ENCODE measurements at regions not wholly inside any gene's neighbourhood (a gene's known extent, or its start where the extent isn't known, plus 50 kb on each side); places are given as distances from the start of the nearest gene placed in this dataset.

DNA sequence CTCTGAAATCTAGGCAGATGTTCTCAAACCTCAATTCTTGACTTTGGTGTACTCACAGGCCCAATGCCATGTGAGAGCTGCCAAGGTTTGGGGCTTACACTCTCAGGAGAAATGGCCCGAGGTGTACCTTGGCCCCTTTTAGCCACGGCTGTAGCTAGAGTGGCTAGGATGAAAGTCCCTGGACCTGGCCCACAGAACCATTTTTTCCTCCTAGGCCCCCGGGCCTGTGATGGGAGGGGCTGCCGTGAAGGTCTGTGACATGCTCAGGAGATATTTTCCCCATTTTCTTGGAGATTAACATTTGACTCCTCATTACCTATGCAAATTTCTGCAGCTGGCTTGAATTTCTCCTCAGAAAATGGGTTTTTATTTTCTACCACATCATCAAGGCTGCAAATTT is 1296.5 kb downstream of the MAT2B start:
- no peak for DNase-seq (ENCODE audit: low read depth, low spot score)
- no peak overlapping the region for H3K27ac ChIP-seq

GRCh38 chr5:164809821-164810220 is 1304.4 kb downstream of the MAT2B start:
- DNase-seq (ENCODE audit: low read depth, low spot score): no peak
- H3K27ac ChIP-seq: no peak overlapping the region

GRCh38 chr5:164818445-164818844 is 1313.0 kb downstream of the MAT2B start:
- H3K27ac ChIP-seq: no peak overlapping the region
- DNase-seq (ENCODE audit: low read depth, low spot score): no peak

DNA sequence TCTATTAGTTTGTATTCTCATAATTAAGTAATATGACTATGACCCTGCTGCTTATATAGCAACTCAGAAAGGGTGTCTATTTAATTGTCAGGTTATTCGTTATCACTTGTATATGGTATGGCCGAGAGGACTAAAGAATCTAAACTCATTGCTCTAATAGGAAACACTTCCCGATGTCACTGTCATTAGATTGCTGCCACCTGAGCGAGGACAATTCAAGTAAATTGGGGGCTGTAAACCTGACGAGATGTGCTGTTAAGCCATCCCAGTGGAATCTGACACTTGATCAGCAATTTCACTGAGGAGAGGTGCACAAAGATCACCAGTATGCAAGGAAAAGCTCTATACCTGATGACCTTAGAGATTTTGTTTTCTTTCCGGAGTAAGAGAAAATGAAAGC is 1319.3 kb downstream of the MAT2B start:
- H3K27ac ChIP-seq: no peak overlapping the region
- DNase-seq (ENCODE audit: low read depth, low spot score): no peak

- DNase-seq (ENCODE audit: low read depth, low spot score): no peak
- H3K27ac ChIP-seq: no peak overlapping the region
Observed at GRCh38 chr5:164832516-164832915, 1327.1 kb downstream of the MAT2B start.

DNA sequence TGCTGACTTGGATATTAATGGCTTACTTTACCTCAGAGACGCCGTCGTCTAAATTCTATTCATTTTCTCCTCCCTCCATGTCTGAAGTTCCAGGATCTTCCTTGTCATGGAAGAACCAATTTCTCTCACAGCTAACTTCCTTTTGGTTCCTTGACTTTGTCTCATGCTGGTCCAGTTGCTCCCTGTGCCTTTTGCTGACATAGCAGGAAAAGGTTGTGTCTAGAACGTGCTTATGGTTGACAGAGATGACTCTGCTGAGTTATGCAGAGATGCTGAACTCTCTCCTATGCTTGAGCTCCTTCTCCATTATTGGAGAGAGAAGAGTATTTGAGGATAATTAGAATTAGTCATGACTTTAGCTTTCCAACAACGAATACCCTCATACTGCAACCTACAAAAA is 1338.9 kb downstream of the MAT2B start:
- no peak for DNase-seq (ENCODE audit: low read depth, low spot score)
- H3K27ac ChIP-seq: no peak overlapping the region

DNA sequence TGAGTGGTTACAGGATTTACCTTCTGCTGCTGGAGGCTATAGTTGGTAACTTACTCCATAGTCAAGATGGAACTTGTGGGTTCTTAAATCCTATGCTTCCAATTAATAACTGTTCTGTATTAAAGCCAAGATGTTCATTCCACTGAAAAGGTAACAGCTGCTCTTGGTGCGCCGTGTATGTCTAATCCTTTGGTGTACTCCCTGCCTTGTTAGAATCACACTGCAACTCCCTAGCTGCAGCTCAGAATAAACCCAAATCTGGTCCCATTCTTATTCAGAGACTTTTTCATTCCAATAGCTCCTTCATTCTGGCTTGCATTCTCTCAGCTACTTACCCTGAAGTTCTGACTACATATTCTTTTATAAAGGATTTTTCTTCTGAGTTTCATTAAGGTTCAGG is 1355.5 kb downstream of the MAT2B start:
- DNase-seq (ENCODE audit: low read depth, low spot score): no peak
- H3K27ac ChIP-seq: no peak overlapping the region

DNA sequence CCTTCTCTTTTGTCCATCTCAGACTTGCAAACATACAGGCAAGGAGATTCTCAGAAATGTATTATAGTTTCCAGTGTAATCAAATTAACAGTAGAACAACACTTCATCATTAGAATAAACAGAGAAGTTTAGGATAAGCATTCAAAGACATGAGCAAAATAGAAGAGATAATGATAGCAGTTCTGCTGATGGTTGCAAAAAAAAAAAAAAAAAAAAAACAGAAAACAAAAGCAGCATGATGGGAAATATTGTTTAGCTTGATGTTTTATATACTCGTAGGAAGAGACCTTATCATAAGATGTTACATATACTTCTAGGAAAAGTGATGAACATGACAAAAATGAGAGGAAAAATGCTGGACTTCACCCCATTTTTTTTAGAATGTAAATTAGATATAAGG is 1356.2 kb downstream of the MAT2B start:
- no peak for DNase-seq (ENCODE audit: low read depth, low spot score)
- no peak overlapping the region for H3K27ac ChIP-seq

DNA sequence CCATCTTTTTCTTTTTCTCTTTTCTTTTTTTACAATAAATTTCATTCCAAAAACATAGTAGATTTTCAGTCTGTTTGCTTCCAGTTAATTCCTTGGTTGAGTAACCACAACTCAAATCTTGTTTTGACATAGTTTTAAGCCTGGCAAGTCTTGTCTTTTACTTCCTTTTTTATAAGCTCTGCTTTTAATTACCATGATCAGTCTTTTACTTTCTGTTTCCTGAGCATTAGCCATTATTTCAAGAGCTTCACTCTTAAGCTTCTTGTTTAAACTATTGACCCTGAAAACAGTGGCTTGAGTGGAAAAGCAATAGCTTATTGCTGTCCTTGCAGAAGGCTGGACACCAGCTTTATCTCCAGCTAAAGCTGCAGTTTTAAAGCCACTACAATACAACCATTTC is 1363.3 kb downstream of the MAT2B start:
- DNase-seq (ENCODE audit: low read depth, low spot score): no peak
- H3K27ac ChIP-seq: no peak overlapping the region

DNA sequence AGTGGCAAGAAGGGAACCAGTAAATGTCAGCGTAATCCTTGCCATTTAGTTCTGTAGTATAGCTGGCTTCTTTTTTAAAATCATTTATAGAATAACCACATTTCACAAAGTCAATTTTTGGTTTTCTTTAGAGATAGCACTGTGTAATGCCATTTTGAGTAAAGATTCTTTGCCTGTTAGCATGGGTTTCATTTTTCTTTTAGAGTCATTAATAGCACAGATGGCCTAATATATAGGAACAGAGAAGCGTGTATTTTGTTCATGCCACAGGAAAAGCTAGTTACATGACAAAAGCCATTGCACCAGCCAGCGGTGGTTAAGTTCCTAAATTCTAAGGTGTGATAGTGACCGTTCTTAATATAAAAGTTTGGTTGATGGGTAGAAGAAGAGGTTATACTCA is 1363.9 kb downstream of the MAT2B start:
- DNase-seq (ENCODE audit: low read depth, low spot score): no peak
- no peak overlapping the region for H3K27ac ChIP-seq

DNA sequence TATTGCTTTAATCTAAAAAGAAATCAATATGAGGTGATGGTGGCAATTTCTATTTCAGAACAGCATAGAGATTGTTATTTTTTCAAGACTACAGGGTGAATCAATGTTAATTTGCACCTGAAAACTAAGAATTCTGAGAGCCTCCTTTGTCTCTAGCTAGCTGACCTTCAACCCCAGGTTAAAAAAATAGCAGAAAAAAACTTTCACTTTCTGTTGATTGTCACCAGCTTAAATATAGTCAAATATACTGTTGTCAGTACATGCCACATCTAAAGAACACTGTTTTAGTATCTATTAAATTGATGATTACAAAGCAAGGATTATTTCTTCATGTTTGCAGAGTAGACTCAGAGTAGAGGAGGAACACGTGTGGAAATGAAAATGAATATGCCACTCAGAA is 1371.4 kb downstream of the MAT2B start:
- DNase-seq (ENCODE audit: low read depth, low spot score): no peak
- no peak overlapping the region for H3K27ac ChIP-seq

DNA sequence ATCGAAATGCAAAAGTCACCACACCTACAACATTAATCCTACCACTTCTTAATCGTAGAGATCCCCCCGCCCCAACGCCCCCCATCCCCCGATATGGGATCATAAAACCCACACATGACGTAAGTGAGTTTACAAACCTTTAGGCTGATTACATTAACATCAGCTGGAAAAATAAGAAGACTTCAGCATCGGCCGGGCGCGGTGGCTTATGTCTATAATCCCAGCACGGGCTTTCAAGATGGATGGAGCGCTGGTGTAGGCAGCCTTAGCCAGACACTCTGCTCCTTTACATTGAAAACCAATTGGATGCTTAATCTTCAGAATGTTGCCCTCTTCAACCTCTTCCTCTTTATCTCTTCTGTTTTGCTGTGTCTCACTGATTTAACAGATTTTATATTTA is 1376.0 kb downstream of the MAT2B start:
- DNase-seq (ENCODE audit: low read depth, low spot score): no peak
- no peak overlapping the region for H3K27ac ChIP-seq

- DNase-seq (ENCODE audit: low read depth, low spot score): no peak
- H3K27ac ChIP-seq: no peak overlapping the region
Observed at GRCh38 chr5:164885179-164885578, 1379.8 kb downstream of the MAT2B start.

DNA sequence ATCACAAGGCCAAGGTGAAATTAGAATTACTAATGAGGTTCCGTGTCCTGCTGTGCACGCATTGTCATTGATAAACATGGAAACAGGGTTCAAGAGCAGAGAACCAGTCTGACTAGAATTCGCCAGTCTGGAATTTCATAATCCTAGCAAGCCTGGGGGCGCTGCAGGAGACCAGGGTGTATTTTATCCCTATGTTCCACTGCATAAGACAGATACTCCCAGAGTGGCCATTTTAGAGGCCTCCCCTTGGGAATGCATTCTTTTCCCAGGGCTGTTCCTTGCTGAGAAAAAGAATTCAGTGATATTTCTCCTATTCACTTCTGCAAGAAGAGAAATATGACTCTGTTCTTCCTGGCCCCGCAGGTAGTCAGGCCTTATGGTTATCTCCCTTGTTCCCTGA is 1387.7 kb downstream of the MAT2B start:
- no peak overlapping the region for H3K27ac ChIP-seq
- DNase-seq (ENCODE audit: low read depth, low spot score): no peak

- DNase-seq (ENCODE audit: low read depth, low spot score): no peak
- no peak overlapping the region for H3K27ac ChIP-seq
Observed at GRCh38 chr5:164898705-164899104, 1393.3 kb downstream of the MAT2B start.

- DNase-seq (ENCODE audit: low read depth, low spot score): no peak
Observed at GRCh38 chr5:164909673-164910072, 1404.3 kb downstream of the MAT2B start.

DNA sequence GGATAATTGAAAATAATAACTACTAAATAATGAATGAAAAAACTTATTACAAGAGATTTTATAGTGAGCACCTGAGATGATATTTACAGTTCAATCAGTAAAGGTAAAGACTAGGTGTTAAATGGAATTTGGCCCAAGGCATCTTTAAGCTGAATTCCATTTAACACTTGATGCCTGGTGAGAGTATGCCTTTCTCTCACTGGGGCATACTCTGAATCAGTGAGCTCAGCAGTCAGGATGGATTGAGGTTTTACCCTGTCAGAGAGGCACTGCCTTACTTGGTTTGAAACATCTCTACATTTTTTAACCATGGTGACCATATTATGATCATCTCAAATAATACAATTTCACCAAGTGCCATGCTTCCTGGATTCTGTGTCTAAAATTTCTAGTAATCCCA is 1416.3 kb downstream of the MAT2B start:
- H3K27ac ChIP-seq: no peak overlapping the region
- DNase-seq (ENCODE audit: low read depth, low spot score): no peak

More at GRCh38 chr5:164909673-164910072, 1404.3 kb downstream of the MAT2B start:
- H3K27ac ChIP-seq: no peak overlapping the region

DNA sequence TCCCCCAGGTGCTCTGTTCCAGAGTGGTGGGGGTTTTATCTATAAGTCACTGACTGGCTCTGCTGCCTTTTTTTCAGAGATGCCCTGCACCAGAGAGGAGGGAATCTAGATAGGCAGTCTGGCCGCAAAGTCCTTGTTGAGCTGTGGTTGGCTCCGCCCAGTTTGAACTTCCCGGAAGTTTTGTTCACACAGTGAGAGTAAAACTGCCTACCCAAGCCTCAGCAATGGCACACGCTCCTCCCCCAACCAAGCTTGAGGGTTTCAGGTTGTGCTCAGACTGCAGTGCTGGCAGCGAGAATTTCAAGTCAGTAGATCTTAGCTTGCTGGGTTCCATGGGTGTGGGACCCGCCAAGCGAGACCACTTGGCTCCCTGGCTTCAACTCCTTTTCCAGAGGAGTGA is 1428.6 kb downstream of the MAT2B start:
- DNase-seq (ENCODE audit: low read depth, low spot score): no peak
- no peak overlapping the region for H3K27ac ChIP-seq

DNA sequence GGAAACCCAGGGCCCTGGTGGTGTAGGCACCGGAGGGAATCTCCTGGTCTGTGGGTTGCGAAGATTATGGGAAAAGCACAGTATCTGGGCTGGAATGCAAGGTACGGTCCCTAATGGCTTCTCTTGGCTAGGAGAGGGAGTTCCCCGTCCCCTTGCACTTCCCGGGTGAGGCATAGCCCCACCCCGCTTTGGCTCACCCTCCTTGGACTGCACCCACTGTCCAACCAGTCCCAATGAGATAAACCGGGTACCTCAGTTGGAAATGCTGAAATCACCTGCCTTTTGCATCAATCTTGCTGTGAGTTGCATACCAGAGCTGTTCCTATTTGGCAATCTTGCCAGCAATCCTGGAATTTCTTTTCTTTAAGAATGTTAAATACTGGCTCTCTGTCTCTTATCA is 1429.1 kb downstream of the MAT2B start:
- H3K27ac ChIP-seq: no peak overlapping the region

GRCh38 chr5:164941132-164941531 is 1435.7 kb downstream of the MAT2B start:
- H3K27ac ChIP-seq: no peak overlapping the region
- DNase-seq (ENCODE audit: low read depth, low spot score): no peak

More for the DNA sequence above, 1429.1 kb downstream of the MAT2B start:
- DNase-seq (ENCODE audit: low read depth, low spot score): no peak

- no peak for DNase-seq (ENCODE audit: low read depth, low spot score)
- H3K27ac ChIP-seq: no peak overlapping the region
Observed at GRCh38 chr5:164950927-164951326, 1445.5 kb downstream of the MAT2B start.

DNA sequence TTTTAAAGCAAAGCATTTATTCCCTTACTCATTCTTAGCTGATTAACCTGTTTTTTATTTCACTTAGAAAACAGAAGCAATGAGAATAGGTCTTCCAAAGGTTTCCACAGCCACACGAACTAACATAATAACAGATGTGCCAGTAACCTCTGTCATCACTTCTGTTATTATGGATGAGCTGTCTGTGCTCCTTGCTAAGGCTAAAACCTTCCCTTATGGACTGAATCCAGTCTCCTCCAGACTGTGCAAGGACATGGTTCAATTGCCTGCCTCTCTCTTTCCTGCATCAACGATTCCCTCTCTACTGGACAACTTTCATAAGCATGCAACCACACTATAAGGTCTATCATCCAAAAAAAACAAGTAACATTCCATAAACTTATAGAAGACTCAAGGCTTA is 1446.2 kb downstream of the MAT2B start:
- DNase-seq (ENCODE audit: low read depth, low spot score): no peak
- no peak overlapping the region for H3K27ac ChIP-seq

DNA sequence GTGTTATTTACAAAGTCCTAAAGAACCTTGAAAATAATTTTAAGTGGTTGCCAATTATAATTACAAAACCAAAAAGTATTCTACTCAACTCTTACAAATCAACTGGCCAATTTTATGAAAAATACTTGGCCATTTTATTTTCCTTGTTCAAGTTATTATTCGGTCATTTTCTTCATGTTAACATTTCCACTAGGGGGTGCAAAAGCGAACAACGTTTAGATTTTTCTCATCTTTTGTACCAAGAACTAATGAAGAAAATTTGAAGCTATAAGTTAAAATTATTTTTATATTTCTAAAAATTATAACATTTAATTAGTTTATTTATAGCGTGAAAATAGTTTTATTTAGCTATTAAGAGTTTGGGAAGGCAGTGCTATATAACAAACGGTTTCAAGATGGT is 1453.3 kb downstream of the MAT2B start:
- no peak for DNase-seq (ENCODE audit: low read depth, low spot score)
- H3K27ac ChIP-seq: no peak overlapping the region
